Adrenal gland (tissue), 5 donors: ENCODE measurements at regions not wholly inside any gene's neighbourhood (a gene's known extent, or its start where the extent isn't known, plus 50 kb on each side); places are given as distances from the start of the nearest gene placed in this dataset.

Source experiments
- POLR2A ChIP-seq, 2 donors: fragments of 450-650 bp; IDR thresholded peaks; one replicate each; pipeline ENCODE4 v1.6.1; 2017; ENCODE audit warnings: antibody characterized with exemption in 2 of 2, mild to moderate bottlenecking in 2 of 2, moderate library complexity in 1 of 2
- TF ChIP-seq, protein P1 (sequence below), 6 experiments: fragments of 450-650 bp in 4 of 6; fragments of 200-600 bp in 2 of 6; sonication (generic) in 1 of 6; IDR thresholded peaks; 1 replicate in 5 of 6; 2 replicates in 1 of 6; pipeline versions ENCODE4 v1.5.1 to v1.8.0; 2016 to 2021; ENCODE audit warnings: antibody characterized with exemption in 6 of 6, mild to moderate bottlenecking in 2 of 6, moderate library complexity in 1 of 6
- donor health status: DM: no; HTN: no; CAD: no.

DNA sequence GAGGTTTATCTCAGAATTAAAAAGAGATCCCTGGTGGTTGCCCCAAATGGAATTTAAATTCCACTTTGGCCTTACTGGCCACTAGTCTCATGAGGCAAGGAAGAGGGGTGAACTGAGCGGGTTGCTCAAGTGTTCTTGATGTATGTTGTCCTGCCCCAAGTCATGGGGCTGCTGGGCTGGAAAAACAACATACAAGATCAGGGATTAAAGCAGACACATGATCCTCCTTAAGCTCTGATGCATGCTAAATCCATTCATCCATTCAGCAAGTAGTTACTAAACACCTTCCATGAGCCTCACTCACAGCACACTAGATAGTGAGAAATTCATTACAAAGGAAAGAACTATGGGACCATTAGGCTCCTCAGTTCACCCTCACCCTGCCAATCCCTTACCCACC is 196.3 kb downstream of the MREG start:
- TF ChIP-seq, protein P1, sequence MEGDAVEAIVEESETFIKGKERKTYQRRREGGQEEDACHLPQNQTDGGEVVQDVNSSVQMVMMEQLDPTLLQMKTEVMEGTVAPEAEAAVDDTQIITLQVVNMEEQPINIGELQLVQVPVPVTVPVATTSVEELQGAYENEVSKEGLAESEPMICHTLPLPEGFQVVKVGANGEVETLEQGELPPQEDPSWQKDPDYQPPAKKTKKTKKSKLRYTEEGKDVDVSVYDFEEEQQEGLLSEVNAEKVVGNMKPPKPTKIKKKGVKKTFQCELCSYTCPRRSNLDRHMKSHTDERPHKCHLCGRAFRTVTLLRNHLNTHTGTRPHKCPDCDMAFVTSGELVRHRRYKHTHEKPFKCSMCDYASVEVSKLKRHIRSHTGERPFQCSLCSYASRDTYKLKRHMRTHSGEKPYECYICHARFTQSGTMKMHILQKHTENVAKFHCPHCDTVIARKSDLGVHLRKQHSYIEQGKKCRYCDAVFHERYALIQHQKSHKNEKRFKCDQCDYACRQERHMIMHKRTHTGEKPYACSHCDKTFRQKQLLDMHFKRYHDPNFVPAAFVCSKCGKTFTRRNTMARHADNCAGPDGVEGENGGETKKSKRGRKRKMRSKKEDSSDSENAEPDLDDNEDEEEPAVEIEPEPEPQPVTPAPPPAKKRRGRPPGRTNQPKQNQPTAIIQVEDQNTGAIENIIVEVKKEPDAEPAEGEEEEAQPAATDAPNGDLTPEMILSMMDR (IDR thresholded peaks at IDR 0.05), result no peak
- no peak for TF ChIP-seq POLR2A (IDR thresholded peaks at IDR 0.05)
